B cell (primary cell): ENCODE measurements at regions not wholly inside any gene's neighbourhood (a gene's known extent, or its start where the extent isn't known, plus 50 kb on each side); places are given as distances from the start of the nearest gene placed in this dataset.

Experiments used
- CTCF ChIP-seq: fragments of 200-600 bp; IDR thresholded peaks from one replicate; pipeline ENCODE4 v1.8.0; 2022; ENCODE audit warnings: antibody characterized with exemption, mild to moderate bottlenecking
- EZH2 ChIP-seq: IDR thresholded peaks from 2 replicates; pipeline ENCODE4 v1.6.1; 2012; ENCODE audit warnings: borderline replicate concordance, low read depth, mild to moderate bottlenecking, moderate library complexity, low read length; ENCODE audit not compliant: insufficient read depth, poor library complexity, severe bottlenecking

- TF ChIP-seq CTCF, result no peak
- TF ChIP-seq EZH2, result no peak
These were observed 357.7 kb downstream of the USP25 start for GRCh38 chr21:16087523-16087922.
